Ovary (tissue), 7 donors: ENCODE measurements at regions not wholly inside any gene's neighbourhood (a gene's known extent, or its start where the extent isn't known, plus 50 kb on each side); places are given as distances from the start of the nearest gene placed in this dataset.
"Not testable (repeated sequence)": the region's sequence is repeated elsewhere in the genome, so short reads cannot be mapped to it uniquely, and the experiment has no call there.

Experiments used
- DNase-seq, 5 donors: peaks; one replicate each; pipeline ENCODE4 v3.0.0-alpha.2; 2019 to 2020
- H3K27ac ChIP-seq, 2 donors: fragments of 200-600 bp; one replicate each; pipeline versions ENCODE4 v1.5.1 to v1.8.0; 2019 to 2022
- H3K27me3 ChIP-seq: fragments of 200-600 bp; one replicate; pipeline ENCODE4 v1.8.0; 2022
- H3K36me3 ChIP-seq: fragments of 200-600 bp; sonication (generic); one replicate; pipeline ENCODE4 v1.5.1; 2019
- H3K4me1 ChIP-seq: one replicate; pipeline ENCODE4 v1.8.1; 2013; ENCODE audit warnings: mild to moderate bottlenecking, moderate library complexity; ENCODE audit not compliant: insufficient read depth
- H3K4me3 ChIP-seq: fragments of 200-600 bp; sonication (generic); one replicate; pipeline ENCODE4 v1.5.1; 2017
- H3K9me3 ChIP-seq, 2 donors: fragments of 200-600 bp in 1 of 2; sonication (generic) in 1 of 2; one replicate each; pipeline versions ENCODE4 v1.5.1 to v1.8.1; 2013 to 2019; ENCODE audit warnings: mild to moderate bottlenecking in 1 of 2, moderate library complexity in 1 of 2
- WGBS, 3 donors: extraction: QIAGEN DNeasy Blood & Tissue Kit in 1 of 3; methylation state at CpG; one replicate each; pipeline versions ENCODE4 v1.1.5 to v1.1.7; 2013 to 2017; 5-methylcytosine and 5-hydroxymethylcytosine counted together
- intact Hi-C, 4 donors: fragments of 100-400 bp; cut with DNase I; formaldehyde crosslinking; loops; one replicate each; pipeline versions ENCODE4 v1.11.0 to v1.15.1; 2022 to 2023
- donor health status: DM: no; HTN: no; CAD: no; lungs with moderate emphysema.
- donor health status: DM: no; HTN: no; CAD: no.
- donor health status: Bipolar disorder and iron deficiency.
- donor health status: DM: no; HTN: no; CAD: no.
- donor health status: DM: yes; HTN: yes; CAD: no.

- H3K36me3 ChIP-seq, H3K27me3 ChIP-seq, H3K27ac ChIP-seq, H3K4me1 ChIP-seq, H3K9me3 ChIP-seq, intact Hi-C loops, DNase-seq, H3K4me3 ChIP-seq: not testable (repeated sequence)
- no CpG with 5 or more reads among the region's 5 CpGs for WGBS, 3 donors
These were observed 102.5 kb upstream of the NBPF26 start for GRCh38 chr1:120621278-120621677.

- H3K9me3 ChIP-seq, H3K4me3 ChIP-seq, H3K36me3 ChIP-seq, DNase-seq, H3K4me1 ChIP-seq, H3K27ac ChIP-seq, intact Hi-C loops, H3K27me3 ChIP-seq: not testable (repeated sequence)
- WGBS, 3 donors, result no CpG with 5 or more reads among the region's 4 CpGs
These were observed 100.2 kb upstream of the NBPF26 start for GRCh38 chr1:120623539-120623938.

GRCh38 chr1:120624565-120625064 is 99.1 kb upstream of the NBPF26 start:
- H3K9me3 ChIP-seq, H3K36me3 ChIP-seq, H3K4me3 ChIP-seq, H3K27ac ChIP-seq, intact Hi-C loops, H3K4me1 ChIP-seq, DNase-seq, H3K27me3 ChIP-seq: not testable (repeated sequence)
- 65 to 79% methylated on average over 4 of the region's 5 CpGs; no CpG with 5 or more reads in 1 of the 3 donors for WGBS, 3 donors

- H3K4me3 ChIP-seq, H3K9me3 ChIP-seq, intact Hi-C loops, H3K4me1 ChIP-seq, DNase-seq, H3K36me3 ChIP-seq, H3K27me3 ChIP-seq, H3K27ac ChIP-seq: not testable (repeated sequence)
- WGBS, 3 donors, result no CpG with 5 or more reads among the region's 1 CpG
These were observed 93.8 kb upstream of the NBPF26 start for GRCh38 chr1:120629832-120630455.

- DNase-seq, H3K27me3 ChIP-seq, H3K4me3 ChIP-seq, H3K4me1 ChIP-seq, H3K27ac ChIP-seq, H3K9me3 ChIP-seq, H3K36me3 ChIP-seq, intact Hi-C loops: not testable (repeated sequence)
- WGBS, 3 donors, result no CpG with 5 or more reads among the region's 5 CpGs
These were observed 88.6 kb upstream of the NBPF26 start for GRCh38 chr1:120634816-120635806.

- H3K27me3 ChIP-seq, intact Hi-C loops, DNase-seq, H3K4me1 ChIP-seq, H3K36me3 ChIP-seq, H3K4me3 ChIP-seq, H3K9me3 ChIP-seq, H3K27ac ChIP-seq: not testable (repeated sequence)
- WGBS, 3 donors, result no CpG with 5 or more reads among the region's 4 CpGs
These were observed 83.3 kb upstream of the NBPF26 start for GRCh38 chr1:120640261-120641013.

GRCh38 chr1:120641014-120641302 is 82.8 kb upstream of the NBPF26 start:
- H3K4me3 ChIP-seq, H3K4me1 ChIP-seq, H3K27ac ChIP-seq, intact Hi-C loops, H3K9me3 ChIP-seq, H3K36me3 ChIP-seq, H3K27me3 ChIP-seq, DNase-seq: not testable (repeated sequence)
- no CpG with 5 or more reads among the region's 3 CpGs for WGBS, 3 donors

GRCh38 chr1:120647182-120647581 is 76.6 kb upstream of the NBPF26 start:
- H3K27me3 ChIP-seq, intact Hi-C loops, DNase-seq, H3K36me3 ChIP-seq, H3K27ac ChIP-seq, H3K9me3 ChIP-seq, H3K4me1 ChIP-seq, H3K4me3 ChIP-seq: not testable (repeated sequence)
- WGBS, 3 donors, result no CpG with 5 or more reads among the region's 2 CpGs

- intact Hi-C loops, H3K27ac ChIP-seq, H3K9me3 ChIP-seq, H3K36me3 ChIP-seq, DNase-seq, H3K4me1 ChIP-seq, H3K4me3 ChIP-seq, H3K27me3 ChIP-seq: not testable (repeated sequence)
- WGBS, 3 donors, result no CpG with 5 or more reads among the region's 7 CpGs
These were observed 74.7 kb upstream of the NBPF26 start for GRCh38 chr1:120648915-120649623.

GRCh38 chr1:120649730-120650129 is 74.0 kb upstream of the NBPF26 start:
- H3K36me3 ChIP-seq, intact Hi-C loops: not testable (repeated sequence)

GRCh38 chr1:120654114-120654513 is 69.6 kb upstream of the NBPF26 start:
- H3K27ac ChIP-seq, H3K27me3 ChIP-seq, intact Hi-C loops, H3K4me1 ChIP-seq, DNase-seq, H3K36me3 ChIP-seq, H3K9me3 ChIP-seq, H3K4me3 ChIP-seq: not testable (repeated sequence)
- WGBS, 3 donors, result 12 to 31% methylated on average over 1 of the region's 6 CpGs; no CpG with 5 or more reads in 1 of the 3 donors

More at GRCh38 chr1:120649730-120650129, 74.0 kb upstream of the NBPF26 start:
- H3K27me3 ChIP-seq, DNase-seq, H3K9me3 ChIP-seq, H3K4me3 ChIP-seq, H3K27ac ChIP-seq, H3K4me1 ChIP-seq: not testable (repeated sequence)
- no CpG with 5 or more reads among the region's 2 CpGs for WGBS, 3 donors
